ENCODE measurements at regions not wholly inside any gene's neighbourhood (a gene's known extent, or its start where the extent isn't known, plus 50 kb on each side); places are given as distances from the start of the nearest gene placed in this dataset.

DNA sequence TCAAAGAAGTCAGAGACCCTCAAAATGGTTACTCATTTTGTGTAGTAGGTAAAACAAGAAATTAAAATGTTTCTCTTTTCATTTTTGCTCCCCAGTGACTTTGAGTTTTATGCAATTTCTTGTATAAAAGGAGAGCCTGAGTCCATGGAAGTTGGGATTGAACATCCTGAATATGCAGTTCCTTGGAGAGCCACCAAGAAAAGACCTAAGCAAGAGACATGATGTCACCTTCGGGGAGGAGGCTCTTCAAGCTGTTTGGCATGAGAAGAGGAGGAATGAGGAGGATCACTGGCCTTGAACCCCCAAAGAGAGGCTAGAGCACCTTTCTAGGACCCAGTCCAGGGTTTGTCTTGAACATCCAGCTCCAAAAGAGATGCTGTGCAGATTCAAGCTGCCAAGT, 62.3 kb upstream of the CALM2 start:
- DNase-seq (ENCODE audit: low read depth in 2 of 3, low spot score in 1 of 3) = no peak

DNA sequence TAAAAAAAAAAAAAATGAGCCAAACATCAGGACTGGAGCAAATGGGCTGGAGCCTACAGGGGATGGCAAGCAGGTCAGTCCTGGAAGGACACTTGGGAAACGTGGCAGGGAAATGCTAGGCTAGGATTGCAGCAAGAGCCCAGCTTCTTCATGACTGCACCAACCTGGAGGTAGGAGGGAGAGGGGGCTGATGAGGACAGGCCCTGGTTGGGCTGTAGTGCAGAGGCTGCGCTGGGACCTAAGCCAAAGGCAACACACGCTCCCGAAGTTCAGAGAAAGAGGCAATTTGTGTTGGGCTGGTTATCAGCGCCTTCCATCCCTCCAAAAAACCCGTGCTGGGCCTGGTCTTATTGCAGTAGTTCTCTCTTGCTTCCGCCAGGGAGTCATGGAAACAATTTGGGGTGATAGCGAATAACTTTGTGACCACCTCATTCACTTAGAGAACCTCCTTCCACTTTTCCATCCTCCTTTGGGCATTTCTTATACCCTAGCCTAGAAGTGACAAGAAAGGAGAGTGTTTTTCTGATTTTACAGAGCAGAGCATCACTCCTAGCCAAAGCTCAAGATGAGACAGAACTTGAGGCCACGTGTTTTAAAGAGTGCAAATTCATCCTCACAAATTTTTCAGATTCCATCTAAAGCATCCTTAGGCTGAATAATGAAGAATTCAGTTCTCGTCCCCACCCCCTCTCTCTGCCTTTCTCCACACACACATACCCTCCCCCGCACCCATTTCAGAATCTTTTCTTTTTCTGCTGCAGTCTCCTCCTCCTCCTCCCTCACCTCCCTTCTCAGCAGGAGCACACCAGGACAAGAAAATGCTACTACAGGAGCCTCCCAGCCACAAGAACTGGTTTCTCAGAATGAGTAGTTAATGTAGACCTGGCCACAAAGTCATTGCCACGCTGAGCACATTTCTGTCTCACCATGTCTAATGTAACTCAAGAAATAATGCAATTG, 61.3 kb upstream of the CALM2 start:
- no peak for DNase-seq (ENCODE audit: low read depth in 2 of 3, low spot score in 1 of 3)

DNA sequence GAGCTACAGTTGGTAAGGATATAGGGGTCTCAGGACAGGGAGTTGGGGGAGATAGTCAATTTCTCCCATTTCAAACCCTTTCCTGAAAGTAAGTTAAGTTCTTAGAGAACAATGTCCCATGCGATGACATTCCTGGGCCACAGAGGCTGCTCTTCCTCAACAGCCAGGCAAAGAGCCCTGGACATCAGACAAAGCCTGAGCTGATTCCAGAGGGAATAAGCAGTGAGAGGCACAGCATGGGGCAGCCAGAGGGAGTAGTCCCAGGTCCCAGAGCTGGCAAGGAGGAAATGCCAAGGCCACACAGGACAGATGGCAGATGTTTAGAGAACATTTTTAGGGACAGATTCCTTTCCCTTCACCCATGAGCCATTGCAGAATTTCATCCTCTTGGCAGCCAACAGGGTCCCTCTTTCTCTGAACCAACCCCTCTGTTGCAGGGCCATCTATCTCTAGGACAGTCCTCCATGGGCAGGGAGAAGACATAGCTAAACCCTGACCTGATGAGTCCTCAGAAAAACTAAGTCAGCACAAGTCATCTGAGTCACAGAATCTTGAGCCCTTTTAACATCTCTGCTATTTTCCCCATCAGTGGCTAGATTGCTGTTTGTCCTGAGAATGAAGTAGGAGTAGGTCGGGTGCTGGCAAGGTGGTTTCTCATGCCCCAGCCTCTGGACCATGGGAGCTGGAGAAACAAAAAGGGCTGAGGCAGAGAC, 60.3 kb upstream of the CALM2 start:
- no peak for DNase-seq (ENCODE audit: low read depth in 2 of 3, low spot score in 1 of 3)

DNA sequence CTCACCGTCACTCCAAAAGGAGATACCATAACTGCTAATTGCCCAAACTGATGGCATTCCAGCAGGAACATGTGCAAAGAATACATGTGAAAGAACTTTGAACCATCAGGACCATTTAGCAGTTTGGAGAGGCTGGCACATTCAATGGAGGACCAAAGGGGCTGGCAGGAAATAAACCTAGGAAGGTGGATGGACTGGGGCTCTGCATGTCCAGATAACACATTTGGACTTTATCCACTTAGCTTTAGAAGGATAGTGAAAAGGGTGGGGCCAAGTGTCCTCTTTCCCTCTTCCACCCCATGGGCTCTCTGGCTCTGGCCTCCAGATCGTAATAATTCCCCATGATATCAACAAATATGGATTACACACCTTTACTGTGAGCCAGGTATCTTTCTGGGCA, 58.8 kb upstream of the CALM2 start:
- no peak for DNase-seq (ENCODE audit: low read depth in 2 of 3, low spot score in 1 of 3)

DNA sequence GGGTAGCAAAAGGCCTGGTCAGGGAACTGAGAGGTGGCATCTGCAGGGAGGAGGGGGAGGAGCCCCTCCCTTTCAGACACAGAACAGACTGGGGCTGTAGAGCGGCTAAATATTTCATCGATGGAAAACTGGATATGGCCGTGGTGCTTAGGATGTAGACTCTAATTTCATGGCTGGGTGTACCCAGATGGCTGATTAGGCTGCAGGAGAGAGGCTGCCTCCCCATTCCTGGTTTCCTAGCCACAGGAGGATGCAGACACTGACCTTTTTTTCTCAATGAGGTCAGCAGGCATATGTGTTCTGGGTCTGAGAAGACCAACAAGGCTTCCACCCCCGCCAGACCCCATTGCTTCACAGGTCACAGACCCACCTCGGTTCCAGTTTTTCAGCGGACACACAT, 58.1 kb upstream of the CALM2 start:
- DNase-seq (ENCODE audit: low read depth in 2 of 3, low spot score in 1 of 3) = no peak

DNA sequence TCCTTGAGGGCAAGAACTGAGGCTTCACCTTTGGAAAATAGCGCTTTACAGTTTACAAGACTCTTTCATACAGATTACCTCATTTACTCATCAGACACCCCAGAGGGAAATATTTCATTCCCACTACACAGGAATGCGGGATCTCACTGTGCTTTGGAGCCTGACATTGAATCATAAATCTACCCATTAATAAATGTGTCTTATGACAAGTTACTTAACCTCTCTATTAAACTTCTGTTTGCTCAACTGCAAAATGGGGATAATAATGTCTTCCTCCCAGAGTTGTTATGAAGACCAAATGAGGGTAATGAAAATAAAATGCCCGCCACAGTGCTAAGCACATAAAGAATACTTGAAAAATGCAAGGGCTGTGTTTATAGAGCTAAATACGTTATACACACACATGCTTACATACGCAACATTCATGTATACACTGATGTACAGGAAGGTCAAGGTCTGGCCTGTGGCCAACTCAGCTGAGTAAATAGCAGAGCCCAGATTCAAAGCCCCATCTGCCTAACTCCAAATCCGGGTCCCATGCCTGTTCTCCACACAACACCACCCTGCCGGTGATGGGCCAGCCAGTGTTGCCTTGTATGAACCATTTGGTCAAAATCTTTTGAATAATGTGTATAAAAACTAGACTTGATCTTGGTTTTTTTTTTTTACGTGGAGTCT, 56.6 kb upstream of the CALM2 start:
- DNase-seq (ENCODE audit: low read depth in 2 of 3, low spot score in 1 of 3) = no peak

DNA sequence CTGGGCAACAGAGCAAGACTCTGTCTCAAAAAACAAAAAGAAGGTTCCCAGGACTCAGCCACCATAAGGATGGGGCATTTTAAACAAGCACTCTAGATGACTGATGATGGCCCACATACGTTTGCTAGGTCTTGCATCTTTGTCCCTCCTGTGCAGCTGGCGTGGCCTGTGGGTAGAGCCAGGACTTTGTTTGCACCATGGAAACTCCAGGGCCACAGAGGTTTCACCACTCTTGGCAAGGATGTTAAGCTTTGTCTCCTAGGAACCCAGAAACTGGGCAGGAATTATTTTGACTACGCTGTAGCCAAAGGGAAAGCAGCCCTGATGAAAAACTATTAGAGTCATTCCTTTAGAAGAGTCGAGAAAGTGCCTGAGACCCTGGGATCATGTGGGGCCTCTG, 54.1 kb upstream of the CALM2 start:
- no peak for DNase-seq (ENCODE audit: low read depth in 2 of 3, low spot score in 1 of 3)

DNA sequence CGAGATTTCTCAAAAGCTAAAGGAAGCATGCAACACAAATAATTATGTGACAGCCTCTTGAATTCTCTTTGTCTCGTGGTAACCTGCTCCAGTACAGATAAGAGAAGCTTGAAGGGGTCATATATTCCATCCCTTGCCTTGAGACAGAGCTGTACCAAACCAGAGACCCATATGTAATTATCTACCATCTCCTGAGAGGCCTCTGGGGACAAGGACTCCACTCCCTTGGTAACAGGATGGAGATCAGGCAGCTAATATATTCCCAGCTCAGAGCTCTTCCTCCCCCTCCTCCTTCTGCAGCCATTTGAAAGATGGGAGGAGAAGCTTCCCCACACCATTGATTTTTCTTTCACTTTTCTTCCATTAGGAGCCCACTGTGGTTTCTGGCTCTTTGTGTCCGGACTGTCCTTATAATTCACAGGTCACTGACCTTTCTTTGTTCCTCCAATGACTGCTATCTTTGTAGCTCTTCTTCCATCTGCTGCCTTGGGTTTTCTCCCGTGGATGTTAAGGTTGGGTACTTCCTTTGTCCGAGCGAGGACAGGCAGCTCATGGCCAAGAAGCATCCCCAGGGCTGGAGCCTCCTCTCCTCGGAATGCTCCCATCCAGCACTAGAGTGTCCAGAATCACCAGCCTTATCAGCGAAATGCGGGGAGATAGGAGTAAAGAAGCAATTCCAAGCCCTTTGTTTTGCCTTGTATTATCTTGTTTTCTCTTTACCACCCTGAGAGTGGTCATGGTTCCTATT, 51.4 kb upstream of the CALM2 start:
- DNase-seq (ENCODE audit: low read depth in 2 of 3, low spot score in 1 of 3) = no peak

DNA sequence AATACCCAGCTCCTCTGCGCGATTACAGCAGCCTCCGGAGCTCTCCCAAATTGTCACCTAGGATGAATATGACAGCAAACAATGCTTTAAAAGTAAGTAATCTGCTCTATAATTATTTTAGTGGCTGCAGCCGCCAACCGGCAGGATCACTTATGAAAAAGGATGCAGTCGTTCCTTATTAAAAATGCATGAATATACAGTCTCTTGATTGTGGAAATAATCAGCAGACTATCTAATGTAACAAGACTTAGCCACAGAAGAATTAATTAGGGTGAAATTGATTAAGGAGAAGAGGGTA, 50.6 kb upstream of the CALM2 start:
- DNase-seq (ENCODE audit: low read depth in 2 of 3, low spot score in 1 of 3) = no peak

DNA sequence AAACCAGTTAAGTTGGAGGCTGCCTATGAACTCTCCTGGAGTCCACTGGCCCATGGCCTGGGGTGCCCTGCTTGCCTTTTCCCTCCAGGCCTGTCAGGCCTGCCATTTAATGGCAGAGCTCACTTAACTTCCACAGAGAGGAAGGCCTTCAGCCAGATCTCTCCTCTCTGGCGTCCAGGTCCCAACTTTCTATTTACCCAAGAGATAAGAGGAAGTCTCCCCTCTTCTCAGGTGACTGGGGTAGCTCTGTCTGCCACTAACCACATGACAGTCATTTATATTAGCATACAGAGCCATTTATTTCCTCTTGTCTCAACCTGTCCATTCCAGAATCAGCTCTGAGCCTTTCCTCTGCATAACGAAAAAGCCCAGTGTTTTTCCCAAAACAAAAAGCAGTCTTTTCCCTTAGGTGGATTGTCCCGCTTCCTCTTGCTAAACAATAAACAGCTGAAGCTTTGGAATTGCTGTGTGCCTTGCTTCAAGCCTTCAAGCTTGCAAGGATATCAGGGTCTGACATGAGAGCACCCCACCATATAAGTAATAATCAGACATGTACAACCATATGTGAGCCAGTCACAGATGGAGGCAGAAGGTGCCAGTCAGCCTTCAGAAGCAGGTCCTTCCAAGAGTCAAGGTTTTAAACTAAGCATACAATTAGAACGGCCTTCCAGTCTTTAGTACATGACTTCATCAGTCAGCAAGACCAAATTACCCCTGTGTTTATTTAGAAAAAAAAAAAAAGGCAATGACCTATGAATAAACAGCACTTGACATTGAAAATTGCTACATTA, 50.0 kb upstream of the CALM2 start:
- DNase-seq (ENCODE audit: low read depth in 2 of 3, low spot score in 1 of 3) = no peak
